HG02610 (cell line): ENCODE measurements at regions not wholly inside any gene's neighbourhood (a gene's known extent, or its start where the extent isn't known, plus 50 kb on each side); places are given as distances from the start of the nearest gene placed in this dataset.

Experiments
- ATAC-seq: cut with Tn5 transposase; IDR thresholded peaks from one replicate; pipeline ENCODE4 v1.9.1; 2021; ENCODE audit warnings: mild to moderate bottlenecking, moderate library complexity; ENCODE audit not compliant: unreplicated experiment

GRCh38 chr5:155903791-155904190, 423.2 kb upstream of the SGCD start:
- no peak for ATAC-seq

GRCh38 chr5:155905364-155905763, 421.6 kb upstream of the SGCD start:
- ATAC-seq: no peak

GRCh38 chr5:155906046-155906445, 420.9 kb upstream of the SGCD start:
- no peak for ATAC-seq

GRCh38 chr5:155908543-155908942, 418.4 kb upstream of the SGCD start:
- no peak for ATAC-seq

GRCh38 chr5:155912291-155912690, 414.7 kb upstream of the SGCD start:
- ATAC-seq: no peak

GRCh38 chr5:155914766-155915165, 412.2 kb upstream of the SGCD start:
- ATAC-seq: no peak

GRCh38 chr5:155915601-155916000, 411.4 kb upstream of the SGCD start:
- no peak for ATAC-seq

- no peak for ATAC-seq
These were observed 407.8 kb upstream of the SGCD start for GRCh38 chr5:155919126-155919525.

- no peak for ATAC-seq
These were observed 407.2 kb upstream of the SGCD start for GRCh38 chr5:155919725-155920124.

- ATAC-seq: no peak
These were observed 405.3 kb upstream of the SGCD start for GRCh38 chr5:155921621-155922020.

- ATAC-seq: no peak
These were observed 403.2 kb upstream of the SGCD start for GRCh38 chr5:155923784-155924183.

GRCh38 chr5:155926031-155926430, 400.9 kb upstream of the SGCD start:
- ATAC-seq: no peak

- no peak for ATAC-seq
These were observed 400.2 kb upstream of the SGCD start for GRCh38 chr5:155926766-155927165.

GRCh38 chr5:155929112-155929511, 397.9 kb upstream of the SGCD start:
- no peak for ATAC-seq

- no peak for ATAC-seq
These were observed 392.0 kb upstream of the SGCD start for GRCh38 chr5:155934964-155935363.

GRCh38 chr5:155935723-155936122, 391.2 kb upstream of the SGCD start:
- ATAC-seq: no peak

- ATAC-seq: no peak
These were observed 390.2 kb upstream of the SGCD start for GRCh38 chr5:155936520-155937406.

GRCh38 chr5:155938051-155938450, 388.9 kb upstream of the SGCD start:
- no peak for ATAC-seq

GRCh38 chr5:155941340-155941739, 385.6 kb upstream of the SGCD start:
- no peak for ATAC-seq

GRCh38 chr5:155943516-155944407, 383.2 kb upstream of the SGCD start:
- peak; percentile 86 for ATAC-seq

- ATAC-seq: no peak
These were observed 379.4 kb upstream of the SGCD start for GRCh38 chr5:155947394-155948062.
